AG04450 (cell line): ENCODE measurements at regions not wholly inside any gene's neighbourhood (a gene's known extent, or its start where the extent isn't known, plus 50 kb on each side); places are given as distances from the start of the nearest gene placed in this dataset.

Source experiments
- CTCF ChIA-PET: fragments of 300-600, 350-600 bp; formaldehyde crosslinking; extraction: SDS; loops from one replicate; lab custom pipeline; 2022; ENCODE audit warnings: antibody characterized with exemption, inconsistent platforms; lab: Charles Lee
- POLR2A ChIA-PET: fragments of 350-600 bp; formaldehyde crosslinking; extraction: SDS; loops from one replicate; lab custom pipeline; 2021; ENCODE audit warnings: antibody characterized with exemption, inconsistent platforms; lab: Yijun Ruan, JAX
- DNase-seq: peaks from one replicate; pipeline ENCODE4 v3.0.0-alpha.2; 2011; ENCODE audit warnings: low read depth, low spot score
- H3K27ac ChIP-seq: one replicate; pipeline ENCODE4 v1.5.1; 2012; ENCODE audit warnings: low read depth, low read length, control low read depth
- H3K27me3 ChIP-seq: one replicate; pipeline ENCODE4 v1.6.0; 2012; ENCODE audit warnings: low read length; ENCODE audit not compliant: control insufficient read depth, insufficient read depth
- H3K4me3 ChIP-seq: 2 replicates; pipeline ENCODE4 v1.5.1; 2011; ENCODE audit warnings: mild to moderate bottlenecking, low read depth, low read length, control low read depth
- H3K9me3 ChIP-seq: 2 replicates; pipeline ENCODE4 v1.5.1; 2012; ENCODE audit warnings: low read length; ENCODE audit not compliant: control insufficient read depth, insufficient read depth
- TF ChIP-seq, protein P1 (sequence below): IDR thresholded peaks from 2 replicates; pipeline ENCODE4 v1.5.1; 2011; ENCODE audit warnings: low read depth, low read length, control low read depth, inconsistent platforms

DNA sequence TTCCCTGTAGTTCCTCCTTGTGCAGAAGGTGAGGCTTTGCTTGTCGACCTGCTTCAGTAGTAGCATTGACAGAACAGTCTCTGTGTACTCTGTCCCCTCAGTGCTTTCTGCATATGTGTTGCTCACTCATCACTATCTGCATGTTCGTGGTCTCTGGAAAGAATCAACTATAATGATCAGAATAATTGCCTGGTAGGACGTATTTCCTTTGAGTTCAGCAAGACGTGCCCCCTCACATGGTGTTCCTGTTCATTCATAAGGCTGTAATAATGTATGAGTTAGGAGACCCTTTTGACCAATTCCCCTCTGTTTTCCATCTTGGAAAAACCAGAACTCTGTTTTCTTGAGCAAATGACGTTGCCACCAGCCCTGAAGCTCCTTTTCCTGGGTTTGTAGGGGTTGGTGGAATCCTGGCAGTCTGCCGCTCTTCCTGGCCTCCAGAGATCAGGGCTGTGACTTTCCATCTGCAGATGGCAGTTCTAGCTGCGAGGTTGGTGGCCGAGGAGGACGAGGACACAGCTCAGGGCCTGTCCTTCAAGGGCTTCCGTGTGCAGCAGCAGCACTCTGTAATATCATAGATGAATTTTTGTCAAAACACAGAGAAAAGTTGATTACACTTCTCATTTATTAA is 61.9 kb downstream of the EXOSC2 start:
- no peak for DNase-seq
- H3K27me3 ChIP-seq, result no peaks in the 10 kb centered on the region
- no peaks in the 10 kb centered on the region for H3K9me3 ChIP-seq
- no peak overlapping the region for H3K4me3 ChIP-seq
- TF ChIP-seq, protein P1, sequence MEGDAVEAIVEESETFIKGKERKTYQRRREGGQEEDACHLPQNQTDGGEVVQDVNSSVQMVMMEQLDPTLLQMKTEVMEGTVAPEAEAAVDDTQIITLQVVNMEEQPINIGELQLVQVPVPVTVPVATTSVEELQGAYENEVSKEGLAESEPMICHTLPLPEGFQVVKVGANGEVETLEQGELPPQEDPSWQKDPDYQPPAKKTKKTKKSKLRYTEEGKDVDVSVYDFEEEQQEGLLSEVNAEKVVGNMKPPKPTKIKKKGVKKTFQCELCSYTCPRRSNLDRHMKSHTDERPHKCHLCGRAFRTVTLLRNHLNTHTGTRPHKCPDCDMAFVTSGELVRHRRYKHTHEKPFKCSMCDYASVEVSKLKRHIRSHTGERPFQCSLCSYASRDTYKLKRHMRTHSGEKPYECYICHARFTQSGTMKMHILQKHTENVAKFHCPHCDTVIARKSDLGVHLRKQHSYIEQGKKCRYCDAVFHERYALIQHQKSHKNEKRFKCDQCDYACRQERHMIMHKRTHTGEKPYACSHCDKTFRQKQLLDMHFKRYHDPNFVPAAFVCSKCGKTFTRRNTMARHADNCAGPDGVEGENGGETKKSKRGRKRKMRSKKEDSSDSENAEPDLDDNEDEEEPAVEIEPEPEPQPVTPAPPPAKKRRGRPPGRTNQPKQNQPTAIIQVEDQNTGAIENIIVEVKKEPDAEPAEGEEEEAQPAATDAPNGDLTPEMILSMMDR, result no peak
- no peak overlapping the region for H3K27ac ChIP-seq
- ChIA-PET CTCF (interaction anchor here (1.1 to 2.1 kb wide), 5 partner anchors 16 to 111 kb away, joined by 3 to 7 read pairs (median 4); no protein-coding TSS in a partner anchor), POLR2A (no interaction called here)

DNA sequence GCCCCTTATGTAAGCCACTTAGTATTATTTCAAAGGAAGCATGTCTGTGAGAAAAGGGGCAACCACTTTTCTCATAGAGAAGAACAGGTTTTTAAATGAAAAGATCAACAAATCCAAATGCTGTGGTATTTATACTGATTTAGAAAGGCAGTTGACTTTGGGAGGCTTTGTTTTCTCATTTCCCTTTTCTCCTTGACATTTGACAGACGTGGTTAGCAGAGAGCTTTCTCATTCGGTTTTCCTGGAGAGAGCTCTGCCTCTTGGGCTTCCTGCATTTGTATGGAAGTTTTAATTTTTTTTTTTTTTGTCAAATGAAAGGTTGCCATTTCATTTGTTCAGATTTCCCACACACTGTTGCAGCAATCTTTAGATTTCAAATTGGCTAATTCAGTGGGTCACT is 62.5 kb downstream of the EXOSC2 start:
- H3K27ac ChIP-seq, result no peak overlapping the region
- ChIA-PET POLR2A (no interaction called here), CTCF (interaction anchor here (1.2 to 2.1 kb wide), 5 partner anchors 48 to 111 kb away, joined by 3 to 7 read pairs (median 5); no protein-coding TSS in a partner anchor)
- TF ChIP-seq, protein P1, result no peak
- no peaks in the 10 kb centered on the region for H3K27me3 ChIP-seq
- no peak overlapping the region for H3K4me3 ChIP-seq
- no peaks in the 10 kb centered on the region for H3K9me3 ChIP-seq
- DNase-seq, result no peak

- DNase-seq, result no peak
- no peaks in the 10 kb centered on the region for H3K9me3 ChIP-seq
- CTCF ChIA-PET, result interaction anchor here (0.7 to 2.1 kb wide), 6 partner anchors 13 to 110 kb away, joined by 3 to 7 read pairs (median 4); no protein-coding TSS in a partner anchor
- H3K27ac ChIP-seq, result no peak overlapping the region
- TF ChIP-seq, protein P1, result no peak
- POLR2A ChIA-PET, result interaction anchor here (0.6 kb wide), 1 partner anchor 28 kb away, joined by 3 read pairs; no protein-coding TSS in a partner anchor
- no peak overlapping the region for H3K4me3 ChIP-seq
- H3K27me3 ChIP-seq, result no peaks in the 10 kb centered on the region
These were observed 63.0 kb downstream of the EXOSC2 start for GRCh38 chr9:130756455-130757152.

GRCh38 chr9:130759738-130760137 is 66.2 kb downstream of the EXOSC2 start:
- ChIA-PET POLR2A (no interaction called here), CTCF (interaction anchor here (0.8 to 1.7 kb wide), 4 partner anchors 99 to 110 kb away, joined by 3 to 5 read pairs (median 3); no protein-coding TSS in a partner anchor)
- TF ChIP-seq, protein P1, result no peak
- no peak for DNase-seq
- Histone ChIP-seq H3K27me3 (no peaks in the 10 kb centered on the region), H3K4me3 (no peak overlapping the region), H3K9me3 (no peaks in the 10 kb centered on the region), H3K27ac (no peak overlapping the region)
